ENCODE measurements at regions not wholly inside any gene's neighbourhood (a gene's known extent, or its start where the extent isn't known, plus 50 kb on each side); places are given as distances from the start of the nearest gene placed in this dataset.

- DNase-seq (ENCODE audit: low read depth), result peak; percentile 7
These were observed 491.5 kb downstream of the NUF2 start for GRCh38 chr1:163813251-163813650.

GRCh38 chr1:163820226-163820625 is 498.5 kb downstream of the NUF2 start:
- no peak for DNase-seq (ENCODE audit: low read depth)

- DNase-seq (ENCODE audit: low read depth), result peak; percentile 42
These were observed 499.0 kb downstream of the NUF2 start for GRCh38 chr1:163820766-163821165.

GRCh38 chr1:163821679-163822078 is 499.9 kb downstream of the NUF2 start:
- no peak for DNase-seq (ENCODE audit: low read depth)

- DNase-seq (ENCODE audit: low read depth), result peak; percentile 32
These were observed 501.3 kb downstream of the NUF2 start for GRCh38 chr1:163823017-163823416.

GRCh38 chr1:163824006-163824405 is 502.3 kb downstream of the NUF2 start:
- peak; percentile 97 for DNase-seq (ENCODE audit: low read depth)

- DNase-seq (ENCODE audit: low read depth), result peak; percentile 59
These were observed 502.7 kb downstream of the NUF2 start for GRCh38 chr1:163824490-163824889.

GRCh38 chr1:163826500-163826899 is 504.7 kb downstream of the NUF2 start:
- DNase-seq (ENCODE audit: low read depth), result no peak

- DNase-seq (ENCODE audit: low read depth), result peak; percentile 22
These were observed 513.0 kb downstream of the NUF2 start for GRCh38 chr1:163834778-163835177.

- no peak for DNase-seq (ENCODE audit: low read depth)
These were observed 514.7 kb downstream of the NUF2 start for GRCh38 chr1:163836481-163836880.

GRCh38 chr1:163837206-163837605 is 515.5 kb downstream of the NUF2 start:
- no peak for DNase-seq (ENCODE audit: low read depth)

GRCh38 chr1:163842571-163842970 is 520.8 kb downstream of the NUF2 start:
- DNase-seq (ENCODE audit: low read depth), result no peak

GRCh38 chr1:163844459-163844858 is 522.7 kb downstream of the NUF2 start:
- DNase-seq (ENCODE audit: low read depth), result peak; percentile 77

- DNase-seq (ENCODE audit: low read depth), result no peak
These were observed 523.5 kb downstream of the NUF2 start for GRCh38 chr1:163845279-163845678.

- DNase-seq (ENCODE audit: low read depth), result no peak
These were observed 542.0 kb downstream of the NUF2 start for GRCh38 chr1:163863731-163864130.

GRCh38 chr1:163864207-163864606 is 542.5 kb downstream of the NUF2 start:
- no peak for DNase-seq (ENCODE audit: low read depth)

- no peak for DNase-seq (ENCODE audit: low read depth)
These were observed 544.8 kb downstream of the NUF2 start for GRCh38 chr1:163866564-163866963.

GRCh38 chr1:163870666-163871065 is 548.9 kb downstream of the NUF2 start:
- DNase-seq (ENCODE audit: low read depth), result peak; percentile 79

GRCh38 chr1:163872067-163872466 is 550.3 kb downstream of the NUF2 start:
- no peak for DNase-seq (ENCODE audit: low read depth)

GRCh38 chr1:163874070-163874469 is 552.3 kb downstream of the NUF2 start:
- no peak for DNase-seq (ENCODE audit: low read depth)

GRCh38 chr1:163875200-163875926 is 553.6 kb downstream of the NUF2 start:
- peak; percentile 93 for DNase-seq (ENCODE audit: low read depth)

GRCh38 chr1:163875927-163876320 is 554.2 kb downstream of the NUF2 start:
- DNase-seq (ENCODE audit: low read depth), result peak; percentile 88

GRCh38 chr1:163876546-163876945 is 554.8 kb downstream of the NUF2 start:
- peak; percentile 28 for DNase-seq (ENCODE audit: low read depth)

- peak; percentile 25 for DNase-seq (ENCODE audit: low read depth)
These were observed 555.3 kb downstream of the NUF2 start for GRCh38 chr1:163877016-163877415.

Measured in iris pigment epithelial cell (primary cell).